ENCODE measurements at regions not wholly inside any gene's neighbourhood (a gene's known extent, or its start where the extent isn't known, plus 50 kb on each side); places are given as distances from the start of the nearest gene placed in this dataset.

- ATAC-seq (ENCODE audit: insufficient read depth, low FRiP score) (no peak), DNase-seq (no peak)
- no peaks in the 10 kb centered on the region for H3K4me1 ChIP-seq (ENCODE audit: control insufficient read depth in 5 of 5, insufficient read depth in 5 of 5, low read length in 5 of 5)
- H3K4me3 ChIP-seq: no peak overlapping the region
- TF ChIP-seq CTCF (IDR thresholded peaks at IDR 0.05; ENCODE audit: control extremely low read depth, extremely low read depth): no peak
- no peaks in the 10 kb centered on the region for H3K36me3 ChIP-seq (ENCODE audit: control insufficient read depth in 4 of 4, insufficient read depth in 4 of 4, low read length in 4 of 4)
- no peak overlapping the region for H3K27ac ChIP-seq (ENCODE audit: low read depth in 1 of 2, low read length in 1 of 2)
- H3K9ac ChIP-seq (ENCODE audit: insufficient read depth in 1 of 2, low read length in 2 of 2): no peak overlapping the region
- H3K27me3 ChIP-seq (ENCODE audit: control insufficient read depth in 3 of 3, insufficient read depth in 3 of 3, low read length in 2 of 3): no peaks in the 10 kb centered on the region
- no peaks in the 10 kb centered on the region for H3K9me3 ChIP-seq (ENCODE audit: control insufficient read depth in 4 of 4, insufficient read depth in 3 of 4, low read length in 3 of 4)
Observed at GRCh38 chr9:82337351-82337750, 348.8 kb downstream of the SPATA31D1 start.

- peak in 1 of 3 donors; percentile 21 for DNase-seq
- Histone ChIP-seq H3K27ac (ENCODE audit: low read depth in 1 of 2, low read length in 1 of 2) (no peak overlapping the region), H3K27me3 (ENCODE audit: control insufficient read depth in 3 of 3, insufficient read depth in 3 of 3, low read length in 2 of 3) (no peaks in the 10 kb centered on the region), H3K4me1 (ENCODE audit: control insufficient read depth in 5 of 5, insufficient read depth in 5 of 5, low read length in 5 of 5) (no peaks in the 10 kb centered on the region), H3K4me3 (no peak overlapping the region), H3K9me3 (ENCODE audit: control insufficient read depth in 4 of 4, insufficient read depth in 3 of 4, low read length in 3 of 4) (peaks cover 0 to 8% (median 3%) of the 10 kb centered on the region in 4 donors), H3K9ac (ENCODE audit: insufficient read depth in 1 of 2, low read length in 2 of 2) (no peak overlapping the region), H3K36me3 (ENCODE audit: control insufficient read depth in 4 of 4, insufficient read depth in 4 of 4, low read length in 4 of 4) (no peaks in the 10 kb centered on the region)
- 26 to 64% methylated on average over 2 of the region's 2 CpGs for WGBS, 2 donors
- ATAC-seq (ENCODE audit: insufficient read depth, low FRiP score): no peak
- no peak for TF ChIP-seq CTCF (IDR thresholded peaks at IDR 0.05; ENCODE audit: control extremely low read depth, extremely low read depth)
Observed at GRCh38 chr9:82342046-82342445, 353.5 kb downstream of the SPATA31D1 start.

- Histone ChIP-seq H3K4me3 (no peak overlapping the region), H3K9ac (ENCODE audit: insufficient read depth in 1 of 2, low read length in 2 of 2) (no peak overlapping the region), H3K9me3 (ENCODE audit: control insufficient read depth in 4 of 4, insufficient read depth in 3 of 4, low read length in 3 of 4) (peaks cover 0 to 9% (median 5%) of the 10 kb centered on the region in 4 donors), H3K4me1 (ENCODE audit: control insufficient read depth in 5 of 5, insufficient read depth in 5 of 5, low read length in 5 of 5) (no peaks in the 10 kb centered on the region), H3K27ac (ENCODE audit: low read depth in 1 of 2, low read length in 1 of 2) (no peak overlapping the region), H3K36me3 (ENCODE audit: control insufficient read depth in 4 of 4, insufficient read depth in 4 of 4, low read length in 4 of 4) (no peaks in the 10 kb centered on the region), H3K27me3 (ENCODE audit: control insufficient read depth in 3 of 3, insufficient read depth in 3 of 3, low read length in 2 of 3) (no peaks in the 10 kb centered on the region)
- DNase-seq (no peak), ATAC-seq (ENCODE audit: insufficient read depth, low FRiP score) (no peak)
- WGBS, 2 donors: 80 to 88% methylated on average over 2 of the region's 2 CpGs
- no peak for TF ChIP-seq CTCF (IDR thresholded peaks at IDR 0.05; ENCODE audit: control extremely low read depth, extremely low read depth)
Observed at GRCh38 chr9:82346040-82346439, 357.5 kb downstream of the SPATA31D1 start.

- WGBS, 2 donors: 76 to 86% methylated on average over 7 of the region's 7 CpGs
- no peak overlapping the region for H3K27ac ChIP-seq (ENCODE audit: low read depth in 1 of 2, low read length in 1 of 2)
- H3K4me1 ChIP-seq (ENCODE audit: control insufficient read depth in 5 of 5, insufficient read depth in 5 of 5, low read length in 5 of 5): no peaks in the 10 kb centered on the region
- no peak for TF ChIP-seq CTCF (IDR thresholded peaks at IDR 0.05; ENCODE audit: control extremely low read depth, extremely low read depth)
- H3K36me3 ChIP-seq (ENCODE audit: control insufficient read depth in 4 of 4, insufficient read depth in 4 of 4, low read length in 4 of 4): no peaks in the 10 kb centered on the region
- DNase-seq (no peak), ATAC-seq (ENCODE audit: insufficient read depth, low FRiP score) (no peak)
- H3K9me3 ChIP-seq (ENCODE audit: control insufficient read depth in 4 of 4, insufficient read depth in 3 of 4, low read length in 3 of 4): peaks cover 0 to 3% (median 0%) of the 10 kb centered on the region in 4 donors
- no peak overlapping the region for H3K9ac ChIP-seq (ENCODE audit: insufficient read depth in 1 of 2, low read length in 2 of 2)
- no peak overlapping the region for H3K4me3 ChIP-seq
- no peaks in the 10 kb centered on the region for H3K27me3 ChIP-seq (ENCODE audit: control insufficient read depth in 3 of 3, insufficient read depth in 3 of 3, low read length in 2 of 3)
Observed at GRCh38 chr9:82353631-82354278, 365.2 kb downstream of the SPATA31D1 start.

All from lung (tissue), 11 donors.